LNCAP (cell line): ENCODE measurements at regions not wholly inside any gene's neighbourhood (a gene's known extent, or its start where the extent isn't known, plus 50 kb on each side); places are given as distances from the start of the nearest gene placed in this dataset.

Source experiments
- CTCF ChIP-seq: fragments of 450-650 bp; IDR thresholded peaks from 2 replicates; pipeline ENCODE4 v1.5.1; 2017; ENCODE audit warnings: mild to moderate bottlenecking

GRCh38 chr3:152578769-152579168 is 256.2 kb upstream of the P2RY1 start:
- no peak for TF ChIP-seq CTCF

GRCh38 chr3:152581951-152582350 is 253.0 kb upstream of the P2RY1 start:
- no peak for TF ChIP-seq CTCF

- TF ChIP-seq CTCF: no peak
These were observed 251.0 kb upstream of the P2RY1 start for GRCh38 chr3:152583963-152584362.

- TF ChIP-seq CTCF: no peak
These were observed 248.0 kb upstream of the P2RY1 start for GRCh38 chr3:152586974-152587373.

- no peak for TF ChIP-seq CTCF
These were observed 247.1 kb upstream of the P2RY1 start for GRCh38 chr3:152587861-152588260.

- no peak for TF ChIP-seq CTCF
These were observed 245.3 kb upstream of the P2RY1 start for GRCh38 chr3:152589644-152590043.

GRCh38 chr3:152591515-152591914 is 243.4 kb upstream of the P2RY1 start:
- no peak for TF ChIP-seq CTCF

- no peak for TF ChIP-seq CTCF
These were observed 241.7 kb upstream of the P2RY1 start for GRCh38 chr3:152593242-152593641.
